LoVo (cell line): ENCODE measurements at regions not wholly inside any gene's neighbourhood (a gene's known extent, or its start where the extent isn't known, plus 50 kb on each side); places are given as distances from the start of the nearest gene placed in this dataset.
"Not testable (repeated sequence)": the region's sequence is repeated elsewhere in the genome, so short reads cannot be mapped to it uniquely, and the experiment has no call there.

Experiments used
- DNase-seq: peaks from one replicate; pipeline ENCODE4 v3.0.0-alpha.2; 2016; ENCODE audit warnings: low spot score

DNA sequence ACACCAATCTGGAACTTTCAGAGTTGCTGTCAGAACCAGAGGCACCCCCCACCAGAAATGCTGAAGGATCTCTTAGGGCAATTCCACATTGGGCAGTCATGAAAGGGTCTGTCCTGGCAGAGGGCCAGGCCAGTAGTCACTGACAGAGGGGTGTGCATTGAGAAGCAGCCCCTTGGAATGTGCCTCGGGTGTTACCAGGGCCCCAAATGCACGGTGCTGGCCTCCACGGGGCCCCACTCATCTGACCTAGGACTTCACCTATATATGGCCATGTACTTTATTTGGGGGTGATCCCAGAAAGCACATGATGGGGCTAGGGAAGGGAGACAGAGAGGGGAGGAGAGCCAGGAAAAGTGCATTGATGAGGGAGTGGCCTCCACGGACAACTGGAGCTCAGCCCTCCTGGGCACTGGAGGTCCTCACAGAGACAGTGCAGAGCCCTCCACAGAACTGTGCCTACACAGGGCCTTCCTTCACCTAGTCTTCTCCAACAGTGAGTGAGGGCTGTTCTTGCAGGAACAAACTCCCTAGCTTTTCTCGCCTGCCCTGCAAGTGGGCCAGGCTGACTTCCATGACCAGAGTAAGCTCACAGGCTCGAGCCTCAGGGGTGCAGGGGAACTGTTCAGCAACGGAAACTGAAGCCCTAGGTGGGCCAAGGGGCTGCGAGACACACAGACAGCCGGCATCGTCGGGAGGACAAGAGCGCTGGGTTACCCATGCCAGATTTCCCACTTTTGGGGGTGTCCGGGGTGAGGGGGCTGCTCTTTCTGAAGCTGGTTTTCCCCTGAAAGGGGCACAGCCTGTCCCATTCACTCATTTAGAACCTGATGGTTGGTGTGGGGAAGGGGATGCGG is 136.2 kb downstream of the HMX1 start:
- no peak for DNase-seq

DNA sequence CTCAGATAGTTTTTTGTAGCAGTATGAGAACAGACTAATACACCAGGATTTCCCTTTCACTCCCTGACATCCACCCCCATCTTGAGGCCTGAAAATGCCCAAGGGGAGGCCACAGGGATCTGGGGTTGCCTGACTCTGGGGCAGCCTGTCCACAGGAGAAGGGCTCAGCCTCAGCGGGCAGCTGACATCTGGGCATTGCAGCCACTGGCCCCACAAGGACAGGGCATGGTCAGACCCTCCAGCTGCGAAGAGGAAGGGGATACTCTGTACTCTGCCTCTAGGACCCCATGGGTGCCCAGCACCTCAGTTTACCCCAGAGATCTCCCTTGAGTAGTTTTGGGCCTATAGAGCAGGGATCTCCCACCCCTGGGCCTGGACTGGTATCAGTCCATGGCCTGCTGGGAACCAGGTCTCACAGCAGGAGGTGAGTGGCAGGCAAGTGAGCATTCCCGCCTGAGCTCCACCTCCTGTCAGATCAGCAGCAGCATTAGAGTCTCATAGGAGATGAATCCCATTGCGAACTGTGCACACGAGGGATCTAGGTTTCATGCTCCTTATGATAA is 138.9 kb downstream of the HMX1 start:
- no peak for DNase-seq

GRCh38 chr4:8732092-8732491 is 139.5 kb downstream of the CPZ start:
- no peak for DNase-seq

- DNase-seq, result no peak
Measured at GRCh38 chr4:8731364-8731763, 138.8 kb downstream of the CPZ start.

- no peak for DNase-seq
Measured at GRCh38 chr4:8730681-8731080, 138.1 kb downstream of the CPZ start.

DNA sequence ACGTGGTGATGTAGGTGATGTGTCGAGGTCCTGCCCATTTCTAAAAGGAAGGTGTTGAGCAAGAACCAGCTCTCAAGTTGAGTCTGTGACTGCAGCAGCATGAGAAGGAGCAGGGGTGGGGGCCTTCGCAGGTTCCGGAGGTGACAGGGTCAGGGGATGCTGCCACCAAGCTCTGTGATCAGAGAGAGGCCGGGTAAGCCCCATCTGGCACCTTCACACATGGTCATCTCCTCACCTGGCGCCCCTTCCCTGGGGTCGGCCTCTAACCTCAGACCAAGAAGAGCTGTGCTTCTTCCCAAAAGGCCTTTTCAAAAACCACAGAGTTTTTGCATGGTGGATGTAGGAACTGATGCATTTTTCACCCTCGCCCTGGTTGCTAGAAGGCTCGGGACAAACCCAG is 137.6 kb downstream of the CPZ start:
- DNase-seq, result no peak

GRCh38 chr4:8729408-8730149 is 137.0 kb downstream of the CPZ start:
- no peak for DNase-seq

- no peak for DNase-seq
Measured at GRCh38 chr4:8728536-8729407, 136.2 kb downstream of the CPZ start.

GRCh38 chr4:8727546-8728510 is 135.3 kb downstream of the CPZ start:
- DNase-seq, result no peak

- DNase-seq, result no peak
Measured at GRCh38 chr4:8727131-8727530, 134.6 kb downstream of the CPZ start.

DNA sequence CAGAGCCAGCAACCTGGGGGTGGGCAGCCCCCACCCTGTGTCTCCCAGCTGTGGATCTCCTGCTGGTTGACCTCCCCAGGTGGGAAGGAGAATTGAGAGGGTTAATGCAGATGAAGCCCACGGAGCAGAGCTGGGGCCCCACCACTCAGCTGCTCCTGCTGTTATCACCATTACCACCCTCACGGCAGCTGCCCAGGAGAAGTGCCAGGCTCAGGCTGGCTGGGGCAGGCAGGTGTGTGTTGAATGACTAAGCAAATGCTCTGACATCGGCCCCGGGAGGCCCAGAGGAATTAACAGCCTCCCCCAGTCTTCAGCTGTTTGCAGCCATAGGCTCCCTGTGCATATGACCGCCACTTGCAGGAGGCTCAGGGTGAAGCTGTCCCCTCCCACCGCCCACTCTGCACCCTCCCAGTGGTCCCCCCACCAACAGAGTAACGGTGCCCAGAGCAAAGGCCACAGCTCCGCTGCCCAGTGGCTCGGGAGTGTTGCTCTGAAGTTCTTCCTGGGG is 133.8 kb downstream of the CPZ start:
- no peak for DNase-seq

- DNase-seq, result no peak
Measured at GRCh38 chr4:8725845-8726244, 133.3 kb downstream of the CPZ start.

- no peak for DNase-seq
Measured at GRCh38 chr4:8725071-8725841, 132.7 kb downstream of the CPZ start.

DNA sequence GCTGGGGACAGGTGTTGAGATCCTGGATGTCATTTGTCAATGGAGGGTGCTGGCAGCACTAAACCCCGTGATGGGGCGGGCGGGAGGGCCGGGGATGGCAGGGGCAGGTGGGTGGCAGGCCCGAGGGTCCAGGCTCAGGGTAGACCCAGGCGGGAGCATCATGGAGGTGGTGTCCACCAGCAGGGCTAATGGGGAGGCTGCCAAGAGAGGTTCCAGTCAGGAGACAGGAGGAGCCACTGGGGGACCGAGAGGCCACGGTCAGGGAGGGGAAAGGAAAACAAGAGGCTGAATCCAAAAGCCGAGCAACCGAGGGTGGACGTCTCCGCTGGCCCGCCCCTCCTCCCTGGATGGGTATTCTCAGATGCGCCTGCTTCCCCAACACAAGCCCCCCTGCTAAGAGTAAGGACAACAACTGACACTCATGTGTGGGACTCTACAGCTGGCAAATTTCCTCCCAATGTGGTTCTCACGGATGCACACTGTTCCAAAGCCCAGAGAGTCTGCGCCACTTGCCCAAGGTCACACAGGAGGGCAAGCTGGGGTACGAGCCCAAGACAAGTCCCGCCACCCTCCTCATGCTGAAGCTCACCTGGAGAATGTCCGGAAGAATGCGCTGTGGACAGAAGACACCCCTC is 132.0 kb downstream of the CPZ start:
- DNase-seq, result no peak

DNA sequence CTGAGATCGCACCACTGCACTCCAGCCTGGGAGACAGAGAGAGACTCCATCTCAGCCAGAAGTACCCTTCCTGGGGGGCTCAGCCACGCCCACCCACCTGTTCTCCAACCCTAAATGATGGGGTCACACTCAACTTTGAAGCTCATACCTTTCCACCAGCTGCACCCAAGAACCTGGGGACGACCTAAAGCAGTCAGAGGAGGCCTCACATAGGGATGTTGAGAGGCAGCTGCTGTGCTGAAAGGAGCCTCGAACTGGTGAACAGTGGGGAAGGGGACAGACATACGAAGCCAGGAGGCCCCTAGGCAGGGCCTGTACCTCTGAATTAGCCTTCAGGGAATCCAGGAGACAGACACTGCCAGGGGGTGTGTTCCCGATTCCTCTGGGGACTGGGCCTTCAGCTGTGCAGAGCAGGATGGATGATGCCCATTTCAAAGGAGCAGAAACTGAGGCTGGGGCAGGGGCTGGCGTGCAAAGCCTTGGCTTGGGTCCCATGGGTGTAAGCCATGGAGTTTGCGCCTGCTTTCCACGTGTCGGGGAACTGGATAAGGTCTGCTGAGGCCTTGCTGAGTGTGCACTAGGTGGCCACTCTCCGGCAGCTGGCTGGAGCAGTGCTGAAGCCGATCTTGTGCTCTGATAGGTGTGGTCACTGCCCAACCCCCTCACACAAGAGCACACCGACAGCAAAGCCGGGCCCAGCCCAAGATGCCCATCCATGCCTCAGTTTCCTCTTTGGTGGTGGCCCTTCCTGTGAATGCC is 130.8 kb downstream of the CPZ start:
- DNase-seq, result no peak

GRCh38 chr4:8722556-8722955 is 130.0 kb downstream of the CPZ start:
- DNase-seq, result no peak

DNA sequence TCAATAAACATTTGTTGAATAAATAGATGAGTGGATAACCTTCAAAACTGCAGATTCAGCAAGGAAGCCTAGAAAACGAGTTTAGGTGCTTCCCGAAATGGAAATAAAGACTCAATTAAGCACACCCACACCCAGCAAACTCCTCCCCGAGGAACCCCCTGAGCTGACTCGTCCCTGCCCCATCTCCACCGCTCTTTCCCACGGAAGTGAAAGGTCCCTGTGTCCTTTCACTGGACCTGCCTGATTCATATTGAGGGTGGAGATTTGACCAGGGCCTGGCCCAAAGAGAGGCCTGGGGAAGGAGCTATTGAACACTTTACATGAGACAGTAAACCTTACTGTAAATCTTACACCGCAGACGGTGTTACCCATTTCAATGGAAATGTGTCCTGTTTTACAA is 129.1 kb downstream of the CPZ start:
- DNase-seq, result no peak

GRCh38 chr4:8719421-8719820 is 126.9 kb downstream of the CPZ start:
- DNase-seq, result no peak

GRCh38 chr4:8717470-8717869 is 124.9 kb downstream of the CPZ start:
- DNase-seq, result not testable (repeated sequence)
